ENCODE measurements at regions not wholly inside any gene's neighbourhood (a gene's known extent, or its start where the extent isn't known, plus 50 kb on each side); places are given as distances from the start of the nearest gene placed in this dataset.
A peak's percentile ranks its signal among the peaks of the same experiment; 100 is the strongest.

DNA sequence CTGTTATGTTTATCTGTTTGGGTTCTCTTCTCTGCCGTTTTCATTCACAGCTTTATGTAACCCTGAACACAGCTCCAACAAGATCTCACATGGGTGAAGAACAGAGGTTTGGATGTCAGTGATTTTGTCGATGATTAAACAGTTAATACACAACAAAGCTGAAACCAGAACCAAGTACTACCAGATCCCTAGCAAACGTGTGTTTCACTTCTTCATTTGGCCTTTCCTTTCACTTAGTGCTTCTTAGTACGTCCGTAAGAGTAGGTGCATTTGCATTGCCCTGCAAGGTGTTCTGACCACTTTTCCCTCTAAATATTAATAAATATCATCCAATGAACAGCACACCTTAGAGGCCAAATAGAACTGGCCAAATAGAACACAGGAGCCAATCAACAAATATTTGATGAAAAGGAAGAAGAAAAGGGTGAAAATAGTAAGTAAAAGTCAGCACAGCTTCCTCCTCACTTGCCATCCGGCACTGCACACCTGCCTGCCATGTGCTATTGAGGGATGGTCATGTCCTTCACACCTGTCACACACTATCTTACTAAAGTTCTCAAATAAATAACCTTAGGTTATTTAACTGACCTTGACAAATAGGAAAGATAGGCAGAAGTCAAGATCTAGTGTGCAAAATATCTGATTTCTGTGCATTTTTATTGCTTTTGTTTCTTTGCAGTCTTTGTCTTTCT is 252.6 kb upstream of the ANKRD30A start:
- no peak for DNase-seq (ENCODE audit: low read depth, low spot score)
- Histone ChIP-seq H3K9ac (ENCODE audit: control insufficient read depth, insufficient read depth, low read length) (no peak overlapping the region), H4K20me1 (ENCODE audit: control insufficient read depth, insufficient read depth) (no peaks in the 10 kb centered on the region), H3K4me3 (no peak overlapping the region), H3K36me3 (ENCODE audit: control insufficient read depth in 2 of 2, insufficient read depth in 2 of 2, low read length in 1 of 2) (no peaks in the 10 kb centered on the region), H3K79me2 (ENCODE audit: control insufficient read depth, insufficient read depth, low read length) (no peaks in the 10 kb centered on the region), H2AFZ (ENCODE audit: control insufficient read depth, low read depth, low read length) (no peak overlapping the region), H3K4me2 (ENCODE audit: control insufficient read depth, insufficient read depth) (no peak overlapping the region), H3K9me3 (replicated peaks; ENCODE audit: control insufficient read depth, insufficient read depth, low read length) (no peaks in the 10 kb centered on the region; the same call in 2 of the 3 replicates), H3K27ac (ENCODE audit: control insufficient read depth, insufficient read depth) (no peak overlapping the region), H3K27me3 (replicated peaks in 1 of 2; ENCODE audit: control insufficient read depth in 2 of 2, insufficient read depth in 2 of 2, low read length in 1 of 2) (no peaks in the 10 kb centered on the region), H3K4me1 (ENCODE audit: control insufficient read depth, insufficient read depth, low read length) (no peaks in the 10 kb centered on the region)
- ChIA-PET CTCF (interaction anchor here (0.6 to 0.7 kb wide), 2 partner anchors 879 to 886 kb away, joined by 3 read pairs; no protein-coding TSS in a partner anchor), POLR2A (no interaction called here), SMC1A (ENCODE audit: uncharacterized antibody, unreplicated experiment) (interaction anchor here (0.8 kb wide), 1 partner anchor 1871 kb away, joined by 3 read pairs; no protein-coding TSS in a partner anchor), RAD21 (ENCODE audit: unreplicated experiment) (interaction anchor here (0.7 to 1.0 kb wide), 3 partner anchors 8 to 18 kb away, joined by 3 read pairs; no protein-coding TSS in a partner anchor)
- no peak for FAIRE-seq
- ATAC-seq, result peak; percentile 62
- in situ Hi-C loops (cut with MboI) (no loop called here), intact Hi-C loops (cut with micrococcal nuclease; ENCODE audit: unreplicated experiment) (no loop called here)
- WGBS (ENCODE audit: insufficient coverage, insufficient replicate concordance, low lambda C conversion rate, missing lambda C conversion rate), result 5% methylated on average over 6 of the region's 6 CpGs
- no TSS peak for BruUV-seq (replicated peaks)
- no peak for TF ChIP-seq POLR2AphosphoS2 (IDR thresholded peaks at IDR 0.05; ENCODE audit: low read depth, low read length)
- no peak for TF ChIP-seq SRF (IDR thresholded peaks at IDR 0.05; ENCODE audit: low read depth in 2 of 2, low read length in 2 of 2)
- TF ChIP-seq, protein P1, sequence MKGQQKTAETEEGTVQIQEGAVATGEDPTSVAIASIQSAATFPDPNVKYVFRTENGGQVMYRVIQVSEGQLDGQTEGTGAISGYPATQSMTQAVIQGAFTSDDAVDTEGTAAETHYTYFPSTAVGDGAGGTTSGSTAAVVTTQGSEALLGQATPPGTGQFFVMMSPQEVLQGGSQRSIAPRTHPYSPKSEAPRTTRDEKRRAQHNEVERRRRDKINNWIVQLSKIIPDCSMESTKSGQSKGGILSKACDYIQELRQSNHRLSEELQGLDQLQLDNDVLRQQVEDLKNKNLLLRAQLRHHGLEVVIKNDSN (IDR thresholded peaks at IDR 0.05; ENCODE audit: borderline replicate concordance, extremely low read length, insufficient read depth, low read depth, low read length), result no peak
- TF ChIP-seq, protein P2, sequence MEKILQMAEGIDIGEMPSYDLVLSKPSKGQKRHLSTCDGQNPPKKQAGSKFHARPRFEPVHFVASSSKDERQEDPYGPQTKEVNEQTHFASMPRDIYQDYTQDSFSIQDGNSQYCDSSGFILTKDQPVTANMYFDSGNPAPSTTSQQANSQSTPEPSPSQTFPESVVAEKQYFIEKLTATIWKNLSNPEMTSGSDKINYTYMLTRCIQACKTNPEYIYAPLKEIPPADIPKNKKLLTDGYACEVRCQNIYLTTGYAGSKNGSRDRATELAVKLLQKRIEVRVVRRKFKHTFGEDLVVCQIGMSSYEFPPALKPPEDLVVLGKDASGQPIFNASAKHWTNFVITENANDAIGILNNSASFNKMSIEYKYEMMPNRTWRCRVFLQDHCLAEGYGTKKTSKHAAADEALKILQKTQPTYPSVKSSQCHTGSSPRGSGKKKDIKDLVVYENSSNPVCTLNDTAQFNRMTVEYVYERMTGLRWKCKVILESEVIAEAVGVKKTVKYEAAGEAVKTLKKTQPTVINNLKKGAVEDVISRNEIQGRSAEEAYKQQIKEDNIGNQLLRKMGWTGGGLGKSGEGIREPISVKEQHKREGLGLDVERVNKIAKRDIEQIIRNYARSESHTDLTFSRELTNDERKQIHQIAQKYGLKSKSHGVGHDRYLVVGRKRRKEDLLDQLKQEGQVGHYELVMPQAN (conservative IDR thresholded peaks at IDR 0.05), result no peak
- no peak for TF ChIP-seq HDGF (IDR thresholded peaks at IDR 0.05)
- TF ChIP-seq, protein P3, sequence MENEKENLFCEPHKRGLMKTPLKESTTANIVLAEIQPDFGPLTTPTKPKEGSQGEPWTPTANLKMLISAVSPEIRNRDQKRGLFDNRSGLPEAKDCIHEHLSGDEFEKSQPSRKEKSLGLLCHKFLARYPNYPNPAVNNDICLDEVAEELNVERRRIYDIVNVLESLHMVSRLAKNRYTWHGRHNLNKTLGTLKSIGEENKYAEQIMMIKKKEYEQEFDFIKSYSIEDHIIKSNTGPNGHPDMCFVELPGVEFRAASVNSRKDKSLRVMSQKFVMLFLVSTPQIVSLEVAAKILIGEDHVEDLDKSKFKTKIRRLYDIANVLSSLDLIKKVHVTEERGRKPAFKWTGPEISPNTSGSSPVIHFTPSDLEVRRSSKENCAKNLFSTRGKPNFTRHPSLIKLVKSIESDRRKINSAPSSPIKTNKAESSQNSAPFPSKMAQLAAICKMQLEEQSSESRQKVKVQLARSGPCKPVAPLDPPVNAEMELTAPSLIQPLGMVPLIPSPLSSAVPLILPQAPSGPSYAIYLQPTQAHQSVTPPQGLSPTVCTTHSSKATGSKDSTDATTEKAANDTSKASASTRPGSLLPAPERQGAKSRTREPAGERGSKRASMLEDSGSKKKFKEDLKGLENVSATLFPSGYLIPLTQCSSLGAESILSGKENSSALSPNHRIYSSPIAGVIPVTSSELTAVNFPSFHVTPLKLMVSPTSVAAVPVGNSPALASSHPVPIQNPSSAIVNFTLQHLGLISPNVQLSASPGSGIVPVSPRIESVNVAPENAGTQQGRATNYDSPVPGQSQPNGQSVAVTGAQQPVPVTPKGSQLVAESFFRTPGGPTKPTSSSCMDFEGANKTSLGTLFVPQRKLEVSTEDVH (IDR thresholded peaks at IDR 0.05; ENCODE audit: low read depth, partially characterized antibody), result no peak
- TF ChIP-seq JUND (IDR thresholded peaks at IDR 0.05; ENCODE audit: low read depth, low read length), result no peak
- 0 out of 2 replicates have a peak, but pooled peaks have one; percentile 45 for TF ChIP-seq DPF2 (IDR thresholded peaks at IDR 0.05)
- TF ChIP-seq SIX5 (IDR thresholded peaks at IDR 0.05; ENCODE audit: low read depth, low read length, severe bottlenecking), result no peak
- peak; percentile 67; the same call in 1 of the 2 replicates for TF ChIP-seq ZNF24 (IDR thresholded peaks at IDR 0.05)
- no peak for TF ChIP-seq EED (IDR thresholded peaks at IDR 0.05; ENCODE audit: low read depth)
- TF ChIP-seq ZSCAN29 (IDR thresholded peaks at IDR 0.05), result no peak
- no peak for TF ChIP-seq CBX5 (IDR thresholded peaks at IDR 0.05; ENCODE audit: low read depth)
